PC-3 (cell line): ENCODE measurements at regions not wholly inside any gene's neighbourhood (a gene's known extent, or its start where the extent isn't known, plus 50 kb on each side); places are given as distances from the start of the nearest gene placed in this dataset.

Experiments
- EZH2 ChIP-seq: fragments of 300-600 bp; sonication (generic); IDR thresholded peaks from one replicate; pipeline ENCODE4 v1.6.1; 2017; ENCODE audit warnings: antibody characterized with exemption, mild to moderate bottlenecking, low read length; ENCODE audit not compliant: unreplicated experiment
- EZH2phosphoT487 ChIP-seq: fragments of 300-600 bp; sonication (generic); IDR thresholded peaks from 2 replicates; pipeline ENCODE4 v1.6.1; 2018; ENCODE audit warnings: mild to moderate bottlenecking, antibody characterized with exemption, low read length, borderline replicate concordance
- TF ChIP-seq, protein P1 (sequence below): fragments of 300-600 bp; sonication (generic); conservative IDR thresholded peaks from 2 replicates; pipeline ENCODE4 v1.5.1; 2017; ENCODE audit warnings: antibody characterized with exemption, low read depth, mild to moderate bottlenecking, low read length

DNA sequence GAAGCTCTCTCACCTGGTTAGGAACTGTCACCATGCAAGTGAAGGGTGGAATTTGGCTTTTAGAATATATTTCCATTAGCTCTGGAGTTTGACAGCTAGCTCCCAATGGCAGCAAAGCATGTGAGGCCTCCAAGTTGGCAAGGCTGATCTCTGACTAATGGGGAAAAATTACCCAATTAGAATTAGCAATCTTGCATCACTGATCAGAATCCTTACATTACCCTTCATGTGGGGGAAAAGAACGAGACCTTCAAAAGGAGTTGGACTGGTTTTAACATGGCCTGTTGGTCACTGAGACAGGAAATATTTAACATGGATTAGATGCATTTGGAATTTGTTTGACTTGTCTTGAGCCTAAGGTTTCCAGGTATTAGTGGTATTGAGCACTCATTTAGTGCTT, 192.3 kb upstream of the GDNF start:
- TF ChIP-seq, protein P1, sequence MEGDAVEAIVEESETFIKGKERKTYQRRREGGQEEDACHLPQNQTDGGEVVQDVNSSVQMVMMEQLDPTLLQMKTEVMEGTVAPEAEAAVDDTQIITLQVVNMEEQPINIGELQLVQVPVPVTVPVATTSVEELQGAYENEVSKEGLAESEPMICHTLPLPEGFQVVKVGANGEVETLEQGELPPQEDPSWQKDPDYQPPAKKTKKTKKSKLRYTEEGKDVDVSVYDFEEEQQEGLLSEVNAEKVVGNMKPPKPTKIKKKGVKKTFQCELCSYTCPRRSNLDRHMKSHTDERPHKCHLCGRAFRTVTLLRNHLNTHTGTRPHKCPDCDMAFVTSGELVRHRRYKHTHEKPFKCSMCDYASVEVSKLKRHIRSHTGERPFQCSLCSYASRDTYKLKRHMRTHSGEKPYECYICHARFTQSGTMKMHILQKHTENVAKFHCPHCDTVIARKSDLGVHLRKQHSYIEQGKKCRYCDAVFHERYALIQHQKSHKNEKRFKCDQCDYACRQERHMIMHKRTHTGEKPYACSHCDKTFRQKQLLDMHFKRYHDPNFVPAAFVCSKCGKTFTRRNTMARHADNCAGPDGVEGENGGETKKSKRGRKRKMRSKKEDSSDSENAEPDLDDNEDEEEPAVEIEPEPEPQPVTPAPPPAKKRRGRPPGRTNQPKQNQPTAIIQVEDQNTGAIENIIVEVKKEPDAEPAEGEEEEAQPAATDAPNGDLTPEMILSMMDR, result no peak
- TF ChIP-seq EZH2phosphoT487 (no peak), EZH2 (no peak)
